OCI-LY3 (cell line): ENCODE measurements at regions not wholly inside any gene's neighbourhood (a gene's known extent, or its start where the extent isn't known, plus 50 kb on each side); places are given as distances from the start of the nearest gene placed in this dataset.

Source experiments
- H2AFZ ChIP-seq: fragments of 200-600, 300-600 bp; shearing (Covaris generic); 2 replicates; pipeline ENCODE4 v1.6.0; 2014; ENCODE audit warnings: antibody characterized with exemption, low read depth, low read length
- H3K27ac ChIP-seq: fragments of 200-600, 300-600 bp; sonication (generic); 2 replicates; pipeline ENCODE4 v1.5.1; 2014; ENCODE audit warnings: mild to moderate bottlenecking, low read length, moderate library complexity, mixed read lengths
- H3K27me3 ChIP-seq: fragments of 200-600, 300-600 bp; sonication (generic); 2 replicates; pipeline ENCODE4 v1.6.1; 2014; ENCODE audit warnings: low read depth, low read length, mixed read lengths
- H3K36me3 ChIP-seq: fragments of 200-600, 300-600 bp; sonication (generic); replicated peaks from 2 replicates; pipeline ENCODE3; 2014; ENCODE audit warnings: low read depth, low read length, mixed read lengths
- H3K4me1 ChIP-seq: fragments of 300-600, 200-600 bp; sonication (generic); 2 replicates; pipeline ENCODE4 v1.6.1; 2014; ENCODE audit warnings: low read length, mixed read lengths
- H3K4me2 ChIP-seq: fragments of 200-600, 300-600 bp; sonication (generic); 2 replicates; pipeline ENCODE4 v1.6.1; 2014; ENCODE audit warnings: low read length, mixed read lengths
- H3K4me3 ChIP-seq: fragments of 300-600, 200-600 bp; sonication (generic); 2 replicates; pipeline ENCODE4 v1.5.1; 2014; ENCODE audit warnings: antibody characterized with exemption, mild to moderate bottlenecking, low read length, moderate library complexity
- H3K79me2 ChIP-seq: fragments of 300-600, 200-600 bp; shearing (Covaris generic); 2 replicates; pipeline ENCODE4 v1.6.1; 2014; ENCODE audit warnings: mild to moderate bottlenecking, low read length, mixed read lengths
- H3K9ac ChIP-seq: fragments of 300-600, 200-600 bp; shearing (Covaris generic); 2 replicates; pipeline ENCODE4 v1.6.0; 2014; ENCODE audit warnings: mild to moderate bottlenecking, low read length, moderate library complexity
- H3K9me3 ChIP-seq: fragments of 200-600, 300-600 bp; shearing (Covaris generic); 2 replicates; pipeline ENCODE4 v1.6.1; 2014; ENCODE audit warnings: low read length, mixed read lengths; ENCODE audit not compliant: insufficient read depth
- H4K20me1 ChIP-seq: fragments of 200-600, 300-600 bp; sonication (generic); 2 replicates; pipeline ENCODE4 v1.6.1; 2016; ENCODE audit warnings: low read length, mixed read lengths; ENCODE audit not compliant: insufficient read depth
- EZH2phosphoT487 ChIP-seq: fragments of 200-600 bp; shearing (Covaris generic); IDR thresholded peaks from 2 replicates; pipeline ENCODE4 v1.6.1; 2018; ENCODE audit warnings: antibody characterized with exemption, mixed run types, low read depth
- TF ChIP-seq, protein P1 (sequence below): fragments of 200-600, 300-600 bp; sonication (generic); IDR thresholded peaks from 2 replicates; pipeline ENCODE4 v1.5.1; 2014; ENCODE audit warnings: antibody characterized with exemption, low read length, low read depth

DNA sequence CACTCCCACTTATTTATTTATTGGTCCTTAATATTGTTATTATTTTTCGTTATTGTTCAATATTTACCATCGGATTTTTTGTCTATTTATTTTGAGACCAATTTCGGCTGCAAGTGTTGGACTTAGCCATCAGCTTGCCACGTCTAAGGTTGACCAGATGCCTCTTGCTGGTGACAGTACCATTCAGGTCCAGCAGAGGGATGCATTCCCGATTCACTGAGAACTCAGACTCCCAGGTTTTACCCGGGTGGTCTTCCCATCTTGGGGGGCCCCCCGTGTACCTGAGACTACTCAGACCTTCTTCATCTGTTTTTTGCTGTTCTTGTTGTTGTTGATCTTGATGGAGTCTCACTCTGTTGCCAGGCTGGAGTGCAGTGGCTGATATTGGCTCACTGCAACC, 1435.2 kb downstream of the UQCRFS1 start:
- no peak for TF ChIP-seq EZH2phosphoT487
- TF ChIP-seq, protein P1, sequence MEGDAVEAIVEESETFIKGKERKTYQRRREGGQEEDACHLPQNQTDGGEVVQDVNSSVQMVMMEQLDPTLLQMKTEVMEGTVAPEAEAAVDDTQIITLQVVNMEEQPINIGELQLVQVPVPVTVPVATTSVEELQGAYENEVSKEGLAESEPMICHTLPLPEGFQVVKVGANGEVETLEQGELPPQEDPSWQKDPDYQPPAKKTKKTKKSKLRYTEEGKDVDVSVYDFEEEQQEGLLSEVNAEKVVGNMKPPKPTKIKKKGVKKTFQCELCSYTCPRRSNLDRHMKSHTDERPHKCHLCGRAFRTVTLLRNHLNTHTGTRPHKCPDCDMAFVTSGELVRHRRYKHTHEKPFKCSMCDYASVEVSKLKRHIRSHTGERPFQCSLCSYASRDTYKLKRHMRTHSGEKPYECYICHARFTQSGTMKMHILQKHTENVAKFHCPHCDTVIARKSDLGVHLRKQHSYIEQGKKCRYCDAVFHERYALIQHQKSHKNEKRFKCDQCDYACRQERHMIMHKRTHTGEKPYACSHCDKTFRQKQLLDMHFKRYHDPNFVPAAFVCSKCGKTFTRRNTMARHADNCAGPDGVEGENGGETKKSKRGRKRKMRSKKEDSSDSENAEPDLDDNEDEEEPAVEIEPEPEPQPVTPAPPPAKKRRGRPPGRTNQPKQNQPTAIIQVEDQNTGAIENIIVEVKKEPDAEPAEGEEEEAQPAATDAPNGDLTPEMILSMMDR = peak; percentile 21; the same call in 1 of the 2 replicates
- Histone ChIP-seq H2AFZ (no peak overlapping the region), H3K4me1 (peaks cover 12% of the 10 kb centered on the region), H3K9me3 (no peaks in the 10 kb centered on the region), H3K27me3 (no peaks in the 10 kb centered on the region), H3K36me3 (peaks cover 35% of the 10 kb centered on the region), H3K9ac (no peak overlapping the region), H3K4me3 (no peak overlapping the region), H3K27ac (no peak overlapping the region), H3K79me2 (peaks cover 11% of the 10 kb centered on the region), H4K20me1 (no peaks in the 10 kb centered on the region), H3K4me2 (no peak overlapping the region)

DNA sequence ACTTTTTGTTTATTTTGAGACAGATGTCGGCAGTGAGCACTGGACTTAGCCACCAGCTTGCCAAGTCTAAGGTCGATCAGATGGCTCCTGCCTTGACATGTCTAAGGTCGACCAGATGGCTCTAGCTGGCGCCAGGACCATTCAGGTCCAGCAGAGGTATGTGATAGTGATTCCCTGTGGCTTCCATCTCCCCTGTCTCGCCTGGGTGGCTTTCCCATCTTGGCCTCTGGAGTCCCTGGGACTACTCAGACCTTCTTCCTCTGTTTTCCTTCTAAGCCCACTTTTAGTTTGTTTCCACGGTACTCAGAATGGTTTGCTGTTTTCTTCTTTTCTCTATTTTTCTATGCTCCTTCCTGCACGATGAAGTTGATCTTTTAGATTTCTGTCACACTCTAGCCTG, 1435.7 kb downstream of the UQCRFS1 start:
- Histone ChIP-seq H3K27ac (no peak overlapping the region), H4K20me1 (no peaks in the 10 kb centered on the region), H3K4me3 (no peak overlapping the region), H3K9me3 (no peaks in the 10 kb centered on the region), H3K9ac (no peak overlapping the region), H3K27me3 (no peaks in the 10 kb centered on the region), H3K4me2 (no peak overlapping the region), H3K79me2 (peaks cover 11% of the 10 kb centered on the region), H3K36me3 (peaks cover 39% of the 10 kb centered on the region), H3K4me1 (peaks cover 12% of the 10 kb centered on the region), H2AFZ (no peak overlapping the region)
- TF ChIP-seq EZH2phosphoT487 = no peak
- TF ChIP-seq, protein P1 = no peak

DNA sequence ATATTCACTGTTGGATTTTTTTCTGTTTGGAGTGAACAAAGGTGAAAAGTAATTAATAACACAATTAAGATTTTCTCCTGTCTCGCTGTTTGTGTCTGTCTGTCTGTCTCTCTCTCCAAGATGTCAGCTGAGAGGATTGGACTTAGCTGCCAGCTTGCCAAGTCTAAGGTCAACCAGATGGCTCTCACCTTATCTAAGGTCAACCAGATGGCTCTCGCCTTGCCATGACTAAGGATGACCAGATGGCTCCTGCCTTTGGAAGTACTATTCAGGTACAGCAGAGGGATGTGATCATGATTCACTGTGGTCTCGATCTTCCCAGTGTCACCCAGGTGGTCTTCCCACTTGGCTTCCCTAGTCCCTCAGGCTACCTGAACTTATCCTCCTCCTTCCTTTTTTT, 1436.4 kb downstream of the UQCRFS1 start:
- Histone ChIP-seq H3K27me3 (no peaks in the 10 kb centered on the region), H3K36me3 (peaks cover 42% of the 10 kb centered on the region), H3K4me2 (no peak overlapping the region), H3K4me1 (peaks cover 12% of the 10 kb centered on the region), H2AFZ (no peak overlapping the region), H3K9me3 (no peaks in the 10 kb centered on the region), H4K20me1 (no peaks in the 10 kb centered on the region), H3K79me2 (peaks cover 8% of the 10 kb centered on the region), H3K9ac (no peak overlapping the region), H3K27ac (no peak overlapping the region), H3K4me3 (no peak overlapping the region)
- no peak for TF ChIP-seq EZH2phosphoT487
- TF ChIP-seq, protein P1 = no peak

DNA sequence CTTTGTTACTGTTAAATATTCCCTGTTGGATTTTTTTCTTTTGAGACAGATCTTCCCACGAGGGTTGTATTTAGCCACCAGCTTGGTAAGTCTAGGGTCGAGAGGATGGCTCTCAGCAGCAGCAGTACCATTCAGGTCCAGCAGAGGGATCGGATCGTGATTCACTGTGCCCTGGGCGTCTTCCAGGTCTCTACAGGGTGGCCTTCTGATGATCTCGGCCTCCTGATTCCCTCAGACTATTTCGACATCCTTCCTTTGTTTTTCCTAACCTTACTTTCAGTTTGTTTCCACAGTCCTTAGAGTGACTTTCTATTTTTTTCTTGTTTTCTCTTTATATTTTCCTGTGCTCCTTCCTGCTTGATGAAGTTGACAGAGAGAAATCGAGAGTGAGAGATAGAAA, 1436.9 kb downstream of the UQCRFS1 start:
- no peaks in the 10 kb centered on the region for H3K9me3 ChIP-seq
- peaks cover 12% of the 10 kb centered on the region for H3K4me1 ChIP-seq
- no peak overlapping the region for H3K4me2 ChIP-seq
- no peak overlapping the region for H2AFZ ChIP-seq
- H3K27me3 ChIP-seq = no peaks in the 10 kb centered on the region
- no peak overlapping the region for H3K4me3 ChIP-seq
- no peak overlapping the region for H3K27ac ChIP-seq
- TF ChIP-seq, protein P1 = peak; percentile 32
- TF ChIP-seq EZH2phosphoT487 = no peak
- peaks cover 42% of the 10 kb centered on the region for H3K36me3 ChIP-seq
- H3K9ac ChIP-seq = no peak overlapping the region
- H4K20me1 ChIP-seq = no peaks in the 10 kb centered on the region
- H3K79me2 ChIP-seq = peaks cover 5% of the 10 kb centered on the region
